Keratinocyte (primary cell): ENCODE measurements at regions not wholly inside any gene's neighbourhood (a gene's known extent, or its start where the extent isn't known, plus 50 kb on each side); places are given as distances from the start of the nearest gene placed in this dataset.

ENCODE experiments used
- DNase-seq: peaks from one replicate; pipeline ENCODE4 v3.0.0-alpha.2; 2011; ENCODE audit warnings: low read depth, missing footprints, low spot score
- FAIRE-seq: peaks from 2 replicates; lab custom pipeline; 2011; peaks lifted over from hg19 to GRCh38; lab: Jason Lieb, UNC
- H2AFZ ChIP-seq: 2 replicates; pipeline ENCODE4 v1.6.0; 2012; ENCODE audit warnings: low read length, control low read depth, inconsistent platforms; ENCODE audit not compliant: control insufficient read depth
- H3K27ac ChIP-seq: 2 replicates; pipeline ENCODE4 v1.5.1; 2011; ENCODE audit warnings: low read length; ENCODE audit not compliant: control insufficient read depth, insufficient read depth
- H3K27me3 ChIP-seq: 3 replicates; pipeline ENCODE4 v1.6.0; 2011; ENCODE audit warnings: low read length; ENCODE audit not compliant: control insufficient read depth, insufficient read depth; ENCODE audit errors: extremely low read depth
- H3K36me3 ChIP-seq, 2 experiments: 2 replicates in 1 of 2; 3 replicates in 1 of 2; pipeline ENCODE4 v1.5.1; 2011; ENCODE audit warnings: low read length in 2 of 2, mild to moderate bottlenecking in 1 of 2; ENCODE audit not compliant: control insufficient read depth in 2 of 2, insufficient read depth in 2 of 2; ENCODE audit errors: extremely low read depth in 1 of 2
- H3K4me1 ChIP-seq: 3 replicates; pipeline ENCODE4 v1.5.1; 2011; ENCODE audit warnings: low read length; ENCODE audit not compliant: control insufficient read depth, insufficient read depth; ENCODE audit errors: extremely low read depth
- H3K4me2 ChIP-seq: 3 replicates; pipeline ENCODE4 v1.6.0; 2011; ENCODE audit warnings: low read depth, low read length; ENCODE audit not compliant: control insufficient read depth, insufficient read depth; ENCODE audit errors: extremely low read depth
- H3K4me3 ChIP-seq, 3 experiments: fragments of 200-600 bp in 1 of 3; sonication (generic) in 1 of 3; 2 replicates in 2 of 3; 3 replicates in 1 of 3; pipeline ENCODE4 v1.5.1; 2011 to 2016; ENCODE audit warnings: low read length in 3 of 3, mild to moderate bottlenecking in 3 of 3, control low read depth in 2 of 3, inconsistent platforms in 1 of 3, low read depth in 1 of 3, mixed read lengths in 1 of 3, mixed run types in 1 of 3, moderate library complexity in 1 of 3; ENCODE audit not compliant: control insufficient read depth in 2 of 3, insufficient read depth in 2 of 3; ENCODE audit errors: extremely low read depth in 1 of 3
- H3K79me2 ChIP-seq: 2 replicates; pipeline ENCODE4 v1.6.0; 2012; ENCODE audit warnings: low read length; ENCODE audit not compliant: control insufficient read depth, insufficient read depth
- H3K9ac ChIP-seq: 3 replicates; pipeline ENCODE4 v1.6.0; 2011; ENCODE audit warnings: low read length; ENCODE audit not compliant: control insufficient read depth, insufficient read depth; ENCODE audit errors: extremely low read depth
- H3K9me1 ChIP-seq: 3 replicates; pipeline ENCODE4 v1.6.0; 2011; ENCODE audit warnings: low read length; ENCODE audit not compliant: control insufficient read depth, insufficient read depth; ENCODE audit errors: extremely low read depth
- H3K9me3 ChIP-seq: 2 replicates; pipeline ENCODE4 v1.5.1; 2012; ENCODE audit warnings: low read depth, low read length; ENCODE audit not compliant: control insufficient read depth
- H4K20me1 ChIP-seq: 3 replicates; pipeline ENCODE4 v1.6.0; 2011; ENCODE audit warnings: low read length; ENCODE audit not compliant: control insufficient read depth, insufficient read depth; ENCODE audit errors: extremely low read depth
- EZH2 ChIP-seq: IDR thresholded peaks from one replicate; pipeline ENCODE4 v1.6.1; 2012; ENCODE audit warnings: inconsistent platforms, mild to moderate bottlenecking, low read length, moderate library complexity
- dilution Hi-C: fragments of 300-500 bp; cut with MboI; formaldehyde crosslinking; loops from one replicate; pipeline ENCODE4 v1.7.0; 2020; ENCODE audit warnings: low sequenced_read_pairs; ENCODE audit not compliant: extremely low pct_ligation_motif_present
- TF ChIP-seq, protein P1 (sequence below), 3 experiments: IDR thresholded peaks in 1 of 3; conservative IDR thresholded peaks in 1 of 3; optimal IDR thresholded peaks in 1 of 3; 2 replicates in 2 of 3; 3 replicates in 1 of 3; pipeline versions ENCODE3 to v1.5.1; 2011; ENCODE audit warnings: low read length in 3 of 3, mild to moderate bottlenecking in 3 of 3, moderate library complexity in 2 of 3, control low read depth in 1 of 3, inconsistent platforms in 1 of 3; ENCODE audit not compliant: insufficient read depth in 2 of 3; ENCODE audit errors: extremely low read depth in 1 of 3

DNA sequence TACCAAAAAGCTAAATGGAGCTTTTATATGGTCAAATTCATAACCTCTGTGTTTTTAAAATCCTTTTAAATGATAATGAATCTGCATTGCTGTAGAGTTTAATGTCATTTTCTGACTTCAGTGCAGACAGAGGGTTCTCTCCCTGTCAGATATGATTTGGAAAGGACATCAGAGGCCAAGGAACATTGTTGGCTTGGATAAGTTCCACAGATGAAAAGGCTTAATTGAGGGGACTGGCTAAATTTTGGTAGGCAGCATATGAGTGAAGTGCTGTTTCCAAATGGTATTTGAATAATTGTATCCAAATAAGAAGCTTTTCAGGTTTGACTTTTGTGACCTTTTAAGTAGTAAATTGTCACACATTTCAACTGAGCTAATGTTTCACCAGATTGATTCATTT, 124.6 kb upstream of the KCNH7 start:
- no peaks in the 10 kb centered on the region for H3K4me1 ChIP-seq
- TF ChIP-seq EZH2: no peak
- TF ChIP-seq, protein P1, sequence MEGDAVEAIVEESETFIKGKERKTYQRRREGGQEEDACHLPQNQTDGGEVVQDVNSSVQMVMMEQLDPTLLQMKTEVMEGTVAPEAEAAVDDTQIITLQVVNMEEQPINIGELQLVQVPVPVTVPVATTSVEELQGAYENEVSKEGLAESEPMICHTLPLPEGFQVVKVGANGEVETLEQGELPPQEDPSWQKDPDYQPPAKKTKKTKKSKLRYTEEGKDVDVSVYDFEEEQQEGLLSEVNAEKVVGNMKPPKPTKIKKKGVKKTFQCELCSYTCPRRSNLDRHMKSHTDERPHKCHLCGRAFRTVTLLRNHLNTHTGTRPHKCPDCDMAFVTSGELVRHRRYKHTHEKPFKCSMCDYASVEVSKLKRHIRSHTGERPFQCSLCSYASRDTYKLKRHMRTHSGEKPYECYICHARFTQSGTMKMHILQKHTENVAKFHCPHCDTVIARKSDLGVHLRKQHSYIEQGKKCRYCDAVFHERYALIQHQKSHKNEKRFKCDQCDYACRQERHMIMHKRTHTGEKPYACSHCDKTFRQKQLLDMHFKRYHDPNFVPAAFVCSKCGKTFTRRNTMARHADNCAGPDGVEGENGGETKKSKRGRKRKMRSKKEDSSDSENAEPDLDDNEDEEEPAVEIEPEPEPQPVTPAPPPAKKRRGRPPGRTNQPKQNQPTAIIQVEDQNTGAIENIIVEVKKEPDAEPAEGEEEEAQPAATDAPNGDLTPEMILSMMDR (optimal IDR thresholded peaks at IDR 0.05 in 1 of 3, IDR thresholded peaks at IDR 0.05 in 1 of 3, conservative IDR thresholded peaks at IDR 0.05 in 1 of 3; ENCODE audit: extremely low read depth in 1 of 3, insufficient read depth in 2 of 3, low read length in 3 of 3): no peak
- no peak overlapping the region for H2AFZ ChIP-seq
- H3K9me1 ChIP-seq: no peaks in the 10 kb centered on the region
- H3K27me3 ChIP-seq: no peaks in the 10 kb centered on the region
- H3K36me3 ChIP-seq: no peaks in the 10 kb centered on the region
- no peaks in the 10 kb centered on the region for H3K9me3 ChIP-seq
- no peaks in the 10 kb centered on the region for H3K79me2 ChIP-seq
- no peak for FAIRE-seq
- no peak overlapping the region for H3K27ac ChIP-seq
- no peak overlapping the region for H3K4me2 ChIP-seq
- no peak overlapping the region for H3K4me3 ChIP-seq
- no peak overlapping the region for H3K9ac ChIP-seq
- H4K20me1 ChIP-seq: no peaks in the 10 kb centered on the region
- dilution Hi-C loops: no loop called here
- no peak for DNase-seq

DNA sequence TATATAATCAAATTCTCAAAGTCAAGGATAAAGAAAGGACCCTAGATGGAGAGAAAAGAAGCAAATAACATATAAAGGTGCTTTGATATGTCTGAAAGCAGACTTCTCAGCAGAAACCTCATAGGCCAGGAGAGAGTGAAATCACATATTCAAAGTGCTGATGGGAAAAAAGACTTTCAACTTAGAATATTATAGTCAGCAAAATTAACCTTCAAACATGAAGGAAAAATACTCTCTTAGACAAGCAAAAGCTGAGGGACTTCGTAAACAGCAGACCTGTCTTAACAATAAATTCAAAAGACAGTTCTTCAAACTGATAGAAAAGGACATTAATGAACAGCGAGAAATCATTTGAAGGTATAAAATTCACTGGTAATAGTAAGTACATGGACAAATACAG, 107.2 kb upstream of the KCNH7 start:
- H3K9me1 ChIP-seq: no peaks in the 10 kb centered on the region
- H3K27me3 ChIP-seq: no peaks in the 10 kb centered on the region
- no peak overlapping the region for H3K27ac ChIP-seq
- H3K79me2 ChIP-seq: no peaks in the 10 kb centered on the region
- dilution Hi-C loops: no loop called here
- DNase-seq (no peak), FAIRE-seq (no peak)
- H3K9me3 ChIP-seq: no peaks in the 10 kb centered on the region
- H3K4me2 ChIP-seq: no peak overlapping the region
- no peak overlapping the region for H3K4me3 ChIP-seq
- H3K9ac ChIP-seq: no peak overlapping the region
- H3K36me3 ChIP-seq: no peaks in the 10 kb centered on the region
- no peak overlapping the region for H2AFZ ChIP-seq
- no peaks in the 10 kb centered on the region for H4K20me1 ChIP-seq
- TF ChIP-seq EZH2: no peak
- TF ChIP-seq, protein P1 (optimal IDR thresholded peaks at IDR 0.05 in 1 of 3, IDR thresholded peaks at IDR 0.05 in 1 of 3, conservative IDR thresholded peaks at IDR 0.05 in 1 of 3; ENCODE audit: extremely low read depth in 1 of 3, insufficient read depth in 2 of 3, low read length in 3 of 3): no peak
- no peaks in the 10 kb centered on the region for H3K4me1 ChIP-seq
